ENCODE measurements at regions not wholly inside any gene's neighbourhood (a gene's known extent, or its start where the extent isn't known, plus 50 kb on each side); places are given as distances from the start of the nearest gene placed in this dataset.

DNA sequence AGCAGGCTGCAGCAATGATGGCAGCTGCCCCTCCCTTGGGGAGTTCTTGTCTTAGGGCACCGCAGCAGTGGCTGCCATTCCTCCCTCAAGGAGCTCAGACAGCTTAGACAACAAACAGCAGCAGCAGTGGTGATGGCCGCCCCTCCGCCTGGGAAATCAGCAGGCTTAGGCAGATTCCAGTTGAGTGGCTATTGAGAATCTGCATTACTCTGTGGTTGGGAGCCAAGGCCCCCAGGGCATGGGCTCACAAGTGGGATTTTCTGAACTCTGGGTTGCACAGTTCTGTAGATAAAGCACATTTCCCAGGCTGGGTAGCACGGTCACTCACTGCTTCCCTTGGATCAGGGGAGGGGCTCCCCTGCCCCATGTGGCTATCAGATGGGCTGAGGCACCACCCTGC, 1280.7 kb upstream of the TMPRSS15 start:
- no peak for TF ChIP-seq YY1 (IDR thresholded peaks at IDR 0.05; ENCODE audit: insufficient read depth, insufficient read length)
- no peak for TF ChIP-seq ZNF274 (IDR thresholded peaks at IDR 0.05; ENCODE audit: low read depth, low read length)
- TF ChIP-seq SUZ12 (IDR thresholded peaks at IDR 0.05; ENCODE audit: extremely low read depth, insufficient read depth, insufficient read length): no peak

Data from NT2/D1 (cell line).